Mesothelial cell of epicardium (in vitro differentiated cells): ENCODE measurements at regions not wholly inside any gene's neighbourhood (a gene's known extent, or its start where the extent isn't known, plus 50 kb on each side); places are given as distances from the start of the nearest gene placed in this dataset.

Experiments used
- DNase-seq, 2 experiments: peaks; one replicate each; pipeline ENCODE4 v3.0.0; 2021; ENCODE audit warnings: low spot score in 2 of 2; ENCODE audit not compliant: unreplicated experiment in 2 of 2
- H3K27ac Mint-ChIP-seq: 2 replicates; pipeline ENCODE4 v1.8.0; 2021; ENCODE audit warnings: mixed read lengths
- H3K27me3 Mint-ChIP-seq: 2 replicates; pipeline ENCODE4 v1.8.0; 2021; ENCODE audit warnings: low read depth, mixed read lengths
- H3K36me3 Mint-ChIP-seq: 2 replicates; pipeline ENCODE4 v1.8.0; 2021; ENCODE audit warnings: mixed read lengths
- H3K4me1 Mint-ChIP-seq: 2 replicates; pipeline ENCODE4 v1.8.0; 2021; ENCODE audit warnings: mixed read lengths
- H3K4me3 Mint-ChIP-seq: 2 replicates; pipeline ENCODE4 v1.8.0; 2021; ENCODE audit warnings: mild to moderate bottlenecking, moderate library complexity, mixed read lengths
- H3K9me3 Mint-ChIP-seq: 2 replicates; pipeline ENCODE4 v1.8.0; 2021; ENCODE audit warnings: mixed read lengths
- CTCF ChIP-seq: fragments of 200-600 bp; sonication (generic); IDR thresholded peaks from one replicate; pipeline ENCODE4 v1.5.0; 2021; ENCODE audit warnings: antibody characterized with exemption; ENCODE audit not compliant: unreplicated experiment

GRCh38 chr20:60340232-60340631 lies 382.0 kb downstream of the CDH26 start:
- H3K4me3 Mint-ChIP-seq: no peak overlapping the region
- no peaks in the 10 kb centered on the region for H3K36me3 Mint-ChIP-seq
- no peak for TF ChIP-seq CTCF
- H3K4me1 Mint-ChIP-seq: no peaks in the 10 kb centered on the region
- H3K27ac Mint-ChIP-seq: no peak overlapping the region
- H3K27me3 Mint-ChIP-seq: peaks cover 8% of the 10 kb centered on the region
- peaks cover 20% of the 10 kb centered on the region for H3K9me3 Mint-ChIP-seq
- DNase-seq: no peak

GRCh38 chr20:60341062-60341461 lies 382.8 kb downstream of the CDH26 start:
- DNase-seq: no peak
- Mint-ChIP-seq H3K27me3 (peaks cover 8% of the 10 kb centered on the region), H3K9me3 (peaks cover 20% of the 10 kb centered on the region), H3K36me3 (no peaks in the 10 kb centered on the region), H3K4me3 (no peak overlapping the region), H3K4me1 (no peaks in the 10 kb centered on the region), H3K27ac (no peak overlapping the region)
- TF ChIP-seq CTCF: no peak

- TF ChIP-seq CTCF: no peak
- Mint-ChIP-seq H3K36me3 (no peaks in the 10 kb centered on the region), H3K27me3 (peaks cover 5% of the 10 kb centered on the region), H3K4me1 (no peaks in the 10 kb centered on the region), H3K27ac (no peak overlapping the region), H3K4me3 (no peak overlapping the region), H3K9me3 (peaks cover 6% of the 10 kb centered on the region)
- DNase-seq: no peak
Measured at GRCh38 chr20:60345106-60345505, 386.9 kb downstream of the CDH26 start.

- Mint-ChIP-seq H3K27me3 (no peaks in the 10 kb centered on the region), H3K36me3 (no peaks in the 10 kb centered on the region), H3K4me3 (no peak overlapping the region), H3K27ac (no peak overlapping the region), H3K4me1 (no peaks in the 10 kb centered on the region), H3K9me3 (no peaks in the 10 kb centered on the region)
- no peak for DNase-seq
- TF ChIP-seq CTCF: no peak
Measured at GRCh38 chr20:60349418-60349817, 391.2 kb downstream of the CDH26 start.

- DNase-seq: no peak
- Mint-ChIP-seq H3K27me3 (no peaks in the 10 kb centered on the region), H3K4me1 (no peaks in the 10 kb centered on the region), H3K9me3 (no peaks in the 10 kb centered on the region), H3K27ac (no peak overlapping the region), H3K4me3 (no peak overlapping the region), H3K36me3 (no peaks in the 10 kb centered on the region)
- TF ChIP-seq CTCF: no peak
Measured at GRCh38 chr20:60352017-60352416, 393.8 kb downstream of the CDH26 start.

GRCh38 chr20:60352596-60352995 lies 394.4 kb downstream of the CDH26 start:
- Mint-ChIP-seq H3K4me1 (no peaks in the 10 kb centered on the region), H3K36me3 (no peaks in the 10 kb centered on the region), H3K27me3 (no peaks in the 10 kb centered on the region), H3K27ac (no peak overlapping the region), H3K9me3 (no peaks in the 10 kb centered on the region), H3K4me3 (no peak overlapping the region)
- no peak for DNase-seq
- TF ChIP-seq CTCF: no peak
